ENCODE measurements at regions not wholly inside any gene's neighbourhood (a gene's known extent, or its start where the extent isn't known, plus 50 kb on each side); places are given as distances from the start of the nearest gene placed in this dataset.
"Not testable (repeated sequence)": the region's sequence is repeated elsewhere in the genome, so short reads cannot be mapped to it uniquely, and the experiment has no call there.

DNA sequence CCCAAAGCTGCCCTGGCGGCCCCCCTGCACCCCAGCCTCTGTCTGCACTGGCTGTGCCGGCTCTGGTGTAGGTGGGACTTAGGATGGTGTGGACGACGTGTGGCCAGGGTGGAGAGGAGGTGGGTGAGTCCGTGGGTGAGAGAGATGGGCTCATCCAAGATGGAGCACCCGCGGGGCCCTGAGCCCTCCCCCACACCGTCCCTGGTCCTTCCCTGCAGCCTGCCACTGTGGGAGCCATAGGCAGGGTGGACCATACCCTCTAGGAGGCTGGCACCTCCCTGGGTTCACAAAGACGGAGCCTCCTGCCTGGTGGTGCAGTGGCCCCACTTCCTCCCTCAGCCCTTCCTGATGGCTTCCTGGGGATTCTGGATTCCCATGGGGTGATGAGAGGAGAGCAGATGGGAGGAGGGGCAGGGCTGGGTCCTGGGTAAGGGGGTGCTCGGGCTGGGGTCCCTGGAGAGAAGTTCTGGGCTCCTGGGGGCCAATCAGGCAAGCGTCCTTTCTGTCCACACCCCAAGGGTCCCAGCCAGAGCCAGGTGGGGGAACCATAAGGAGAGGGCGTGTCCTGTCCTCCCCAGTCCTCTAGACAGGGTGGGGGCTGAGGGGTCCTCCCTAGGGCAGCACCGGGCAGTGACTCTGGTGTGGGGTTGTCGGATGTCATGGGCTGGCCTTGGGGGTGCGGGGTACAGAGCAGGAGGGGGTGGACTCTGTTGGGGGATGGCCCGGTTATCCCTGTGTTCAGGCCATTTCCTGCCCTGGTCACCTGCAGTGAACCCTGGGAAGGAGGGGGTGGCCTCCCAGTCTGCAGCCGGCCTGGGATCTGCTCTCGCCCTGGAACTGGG lies 384.8 kb downstream of the TMEM121 start:
- no peak for DNase-seq

DNA sequence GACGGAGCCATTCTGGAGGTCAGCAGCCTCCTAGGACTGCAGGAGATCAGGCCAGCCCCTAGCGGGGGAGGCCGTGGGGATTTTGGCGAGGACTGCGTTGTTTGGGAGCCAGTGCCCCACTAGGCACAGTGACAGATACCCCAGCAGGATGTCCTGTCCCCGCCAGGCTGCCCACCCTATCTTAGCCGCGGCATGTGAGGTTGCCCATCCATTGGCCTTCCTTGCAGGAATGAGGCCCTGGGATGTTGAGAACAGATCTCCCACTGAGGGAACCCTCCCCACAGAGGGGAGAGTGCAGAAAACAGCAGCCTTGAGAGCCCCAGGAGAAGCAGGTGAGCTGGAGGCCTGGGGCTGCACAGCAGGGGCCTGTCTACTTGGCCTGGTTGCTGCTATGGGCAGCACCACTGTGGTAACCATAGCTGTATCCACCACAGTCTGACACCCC lies 385.5 kb downstream of the TMEM121 start:
- not testable (repeated sequence) for DNase-seq

DNA sequence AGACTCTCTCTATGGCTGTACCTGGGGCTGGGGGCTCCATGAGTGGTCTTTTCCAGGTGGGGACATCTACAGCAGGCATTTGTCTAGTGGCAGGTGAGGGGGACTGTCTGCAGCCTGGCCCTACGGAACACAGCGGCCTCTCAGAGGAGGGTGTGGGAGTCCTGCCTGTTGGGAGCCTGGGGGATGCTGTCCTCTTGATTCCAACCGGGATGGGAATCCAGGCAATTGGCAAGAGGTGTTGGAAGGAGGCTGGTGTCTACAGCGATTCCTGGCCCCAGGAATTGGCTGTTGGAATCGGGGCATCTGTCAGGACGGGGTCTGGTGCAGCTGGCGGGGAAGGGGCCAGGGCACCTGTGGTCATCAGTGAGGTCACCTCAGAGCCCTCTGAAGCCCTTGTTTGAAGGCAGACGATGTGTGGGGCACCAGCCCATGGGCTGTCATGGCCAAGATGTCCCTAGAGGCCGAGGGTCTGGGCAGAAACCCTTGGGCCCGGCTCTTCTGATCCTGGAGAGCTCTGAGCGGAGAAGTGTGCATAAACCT lies 386.3 kb downstream of the TMEM121 start:
- no peak for DNase-seq

DNA sequence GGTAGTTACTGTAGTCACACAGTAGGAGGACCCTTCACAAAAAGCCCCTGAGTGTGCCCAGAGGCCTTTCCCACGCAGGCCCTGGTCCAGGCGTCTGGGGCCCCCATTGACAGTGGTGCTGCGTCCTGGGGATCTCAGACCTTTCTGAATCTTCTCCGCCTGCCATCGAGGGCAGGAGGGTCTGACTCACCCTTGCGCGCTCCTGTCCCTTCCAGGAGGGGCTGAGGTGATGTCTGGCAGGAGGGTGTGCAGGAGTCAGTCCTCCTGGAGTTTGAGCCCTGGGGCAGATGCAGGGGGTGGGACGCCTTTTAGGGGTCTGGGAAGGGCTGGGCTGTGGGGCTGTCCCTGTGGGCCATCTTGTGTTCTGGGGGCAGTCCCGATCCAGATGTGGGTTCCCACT lies 386.8 kb downstream of the TMEM121 start:
- DNase-seq: no peak

DNA sequence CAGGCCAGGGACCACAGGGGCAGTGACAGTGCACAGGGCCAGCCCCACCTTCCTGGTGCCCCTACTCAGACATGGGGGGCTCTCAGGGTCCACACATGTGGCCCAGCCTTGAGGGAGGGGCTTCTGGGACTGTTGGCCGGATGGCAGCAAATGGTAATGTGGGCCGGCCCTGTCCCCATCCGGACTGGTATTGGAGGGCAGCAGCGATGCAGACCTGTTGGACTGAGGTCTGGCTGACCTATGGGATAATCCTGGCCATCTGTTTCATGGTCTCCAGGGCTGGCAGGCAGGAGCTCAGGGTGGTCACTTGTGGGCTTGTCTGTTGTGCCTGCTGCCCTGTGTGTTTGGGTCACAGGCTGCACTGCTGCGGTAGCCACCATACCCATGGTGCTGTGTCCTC lies 387.5 kb downstream of the TMEM121 start:
- DNase-seq: no peak

DNA sequence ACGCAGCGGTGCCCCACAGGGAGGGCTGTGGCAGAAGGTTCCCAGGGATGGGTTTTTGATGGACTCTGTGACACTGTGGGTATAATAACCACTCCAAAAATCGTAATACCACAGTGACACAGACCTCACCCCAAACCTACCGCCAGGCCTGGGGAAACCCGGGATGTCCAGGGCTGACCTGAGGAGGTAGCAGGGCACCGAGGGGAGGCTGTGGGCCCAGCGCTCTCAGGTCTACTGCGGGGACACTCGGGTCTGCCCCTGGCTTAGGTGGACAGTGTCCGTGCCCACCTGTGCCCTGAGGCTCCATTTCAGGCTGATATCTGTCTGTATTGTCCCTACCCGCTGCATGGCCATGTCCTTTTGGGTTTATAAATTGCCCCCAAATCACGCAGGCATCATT lies 387.9 kb downstream of the TMEM121 start:
- DNase-seq: not testable (repeated sequence)

DNA sequence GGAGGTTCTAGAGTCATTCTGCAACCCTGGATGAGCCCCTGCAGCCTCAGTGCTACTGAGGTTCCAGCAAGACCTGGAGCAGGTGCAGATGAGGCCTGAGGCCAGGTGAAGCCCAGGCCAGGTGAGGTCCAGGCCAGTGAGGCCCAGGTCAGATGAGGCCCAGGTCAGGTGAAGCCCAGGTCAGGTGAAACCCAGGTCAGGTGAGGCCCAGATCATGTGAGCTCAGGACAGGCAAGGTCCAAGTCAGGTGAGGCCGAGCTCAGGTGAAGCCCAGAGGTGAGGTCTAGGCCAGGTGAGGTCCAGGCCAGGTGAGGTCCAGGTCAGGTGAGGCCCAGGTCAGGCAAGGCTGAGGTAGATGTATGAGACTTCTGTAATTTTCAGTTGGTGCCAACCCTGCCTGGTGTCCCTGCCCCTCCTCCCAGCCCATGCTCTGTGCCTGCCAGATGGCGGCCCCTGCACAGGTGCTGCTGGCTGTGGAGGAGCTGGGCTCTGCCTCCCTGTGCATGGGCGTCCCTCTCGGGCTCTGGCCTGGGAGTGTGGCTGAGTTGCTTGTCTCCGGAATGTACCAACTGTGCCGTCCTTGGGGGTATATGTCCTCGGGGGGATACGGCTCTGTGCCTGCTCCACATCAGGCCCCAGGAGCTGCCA lies 388.5 kb downstream of the TMEM121 start:
- no peak for DNase-seq

DNA sequence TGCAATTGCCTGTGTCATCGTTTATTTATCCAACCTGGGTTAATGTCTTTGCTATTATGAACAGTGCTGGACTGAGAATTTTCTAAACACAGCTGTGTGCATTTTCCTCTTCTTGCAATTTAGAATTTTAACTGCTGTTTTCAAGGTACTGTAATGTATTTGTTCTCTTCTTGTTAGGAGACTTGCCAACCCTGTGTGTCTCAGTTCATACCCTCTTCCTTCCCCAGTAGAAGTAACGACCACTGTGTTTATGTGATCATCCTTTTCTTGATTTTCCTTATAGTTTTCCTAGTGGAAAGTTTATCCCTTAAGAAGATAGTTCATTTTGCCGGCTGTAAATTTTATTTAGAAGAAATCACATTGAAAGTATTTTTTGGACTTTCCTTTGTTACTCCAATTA lies 389.2 kb downstream of the TMEM121 start:
- not testable (repeated sequence) for DNase-seq

DNA sequence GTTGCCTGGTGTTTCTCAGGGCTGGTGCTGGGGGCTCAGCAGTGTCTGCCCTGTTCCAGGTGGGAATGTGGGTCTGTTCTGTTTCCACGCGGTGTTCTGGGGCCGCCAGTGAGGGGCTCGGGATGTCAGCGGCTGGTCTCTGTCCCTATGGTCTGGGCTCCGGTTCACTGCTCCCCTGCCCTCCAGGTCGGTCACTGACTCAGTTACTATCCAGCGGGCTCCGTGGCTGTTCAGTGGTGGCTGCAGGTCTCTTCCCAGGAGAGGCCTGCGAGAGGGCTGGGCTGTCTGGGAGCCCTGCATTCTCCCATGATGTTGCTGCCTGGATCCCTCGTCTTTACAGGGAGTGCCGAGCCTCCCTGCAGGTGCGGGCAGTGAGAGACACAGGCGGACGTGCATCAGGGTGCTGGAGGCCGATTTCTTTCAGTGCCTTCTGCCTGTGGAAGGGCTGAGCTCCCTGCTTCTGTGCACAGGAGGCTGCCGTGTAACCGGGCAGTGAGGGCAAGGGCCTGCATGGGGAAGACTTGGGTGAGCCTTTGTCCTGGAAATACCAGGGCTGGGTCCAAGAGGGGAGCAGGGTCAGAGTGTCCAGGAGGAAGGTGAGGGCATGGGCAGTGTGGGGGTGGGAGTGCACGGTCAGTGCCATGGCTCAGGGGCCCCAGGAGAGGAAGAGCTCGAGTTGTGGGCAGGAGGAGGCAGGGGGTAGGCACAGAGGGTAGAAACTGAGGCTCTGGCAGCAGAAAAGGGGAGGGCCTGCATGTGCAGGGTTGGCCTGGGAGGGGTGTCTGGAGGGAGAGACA lies 391.0 kb downstream of the TMEM121 start:
- DNase-seq: not testable (repeated sequence)

DNA sequence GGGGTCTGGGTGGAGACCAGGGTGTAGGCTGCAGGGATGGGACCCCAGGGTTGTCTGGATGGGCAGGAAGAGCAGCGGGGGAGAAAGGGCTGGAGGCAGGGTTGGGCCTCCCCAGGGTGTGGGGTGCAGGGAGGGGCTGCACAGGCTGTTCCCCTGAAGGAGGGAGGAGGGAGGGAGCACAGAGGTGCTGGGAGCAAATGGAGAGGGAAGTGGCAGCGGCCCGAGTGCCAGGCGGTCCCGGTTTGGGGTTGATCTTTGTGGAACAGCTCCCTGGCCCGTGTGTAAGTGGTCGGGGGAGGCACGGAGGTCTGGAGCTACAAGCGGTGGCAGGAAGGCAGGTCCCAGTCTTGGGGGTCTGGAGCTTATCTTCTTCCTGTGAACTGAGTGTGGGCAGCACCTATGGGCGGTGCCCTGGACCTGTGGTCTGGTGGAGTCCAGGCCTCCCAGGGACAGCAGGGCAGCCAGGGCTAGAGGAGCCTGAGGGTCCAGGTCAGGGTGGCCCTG lies 391.6 kb downstream of the TMEM121 start:
- no peak for DNase-seq

DNA sequence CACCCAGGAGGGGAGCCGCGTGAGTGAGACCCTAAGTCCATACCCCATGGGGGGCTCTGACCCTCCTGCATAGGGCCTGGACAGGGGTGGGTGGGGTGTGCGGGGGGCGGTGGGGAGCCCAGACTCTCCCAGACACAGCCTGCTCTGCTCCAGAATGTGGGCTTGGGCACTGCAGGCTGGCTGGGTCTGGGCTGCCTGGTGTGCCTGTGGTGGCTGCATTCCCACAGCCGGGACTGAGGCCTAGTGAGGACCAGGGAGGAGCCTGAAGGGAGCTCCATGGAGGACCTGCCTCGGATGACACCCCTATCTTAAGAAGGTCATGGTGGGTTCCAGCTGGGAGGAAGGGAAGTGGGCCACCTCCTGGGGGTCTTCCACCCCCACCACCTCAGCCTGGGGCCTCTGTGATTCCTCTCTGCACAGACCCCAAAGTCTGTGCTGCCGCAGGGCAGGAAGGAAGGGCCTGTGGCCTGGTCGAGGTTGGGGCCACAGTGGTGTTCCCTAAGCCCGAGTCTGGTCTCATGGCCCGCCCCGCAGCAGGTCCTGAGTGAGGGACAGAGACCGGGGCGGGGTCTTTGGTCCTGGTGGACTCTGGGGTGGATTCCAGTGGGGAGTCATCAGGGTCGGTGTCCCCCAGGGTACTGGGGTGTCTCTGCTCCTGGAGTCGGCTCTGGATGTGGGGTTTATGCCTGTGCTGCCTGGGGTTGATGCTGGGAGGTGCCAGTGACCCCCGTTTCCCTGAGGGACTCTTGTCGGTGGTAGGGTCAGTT lies 392.3 kb downstream of the TMEM121 start:
- no peak for DNase-seq

DNA sequence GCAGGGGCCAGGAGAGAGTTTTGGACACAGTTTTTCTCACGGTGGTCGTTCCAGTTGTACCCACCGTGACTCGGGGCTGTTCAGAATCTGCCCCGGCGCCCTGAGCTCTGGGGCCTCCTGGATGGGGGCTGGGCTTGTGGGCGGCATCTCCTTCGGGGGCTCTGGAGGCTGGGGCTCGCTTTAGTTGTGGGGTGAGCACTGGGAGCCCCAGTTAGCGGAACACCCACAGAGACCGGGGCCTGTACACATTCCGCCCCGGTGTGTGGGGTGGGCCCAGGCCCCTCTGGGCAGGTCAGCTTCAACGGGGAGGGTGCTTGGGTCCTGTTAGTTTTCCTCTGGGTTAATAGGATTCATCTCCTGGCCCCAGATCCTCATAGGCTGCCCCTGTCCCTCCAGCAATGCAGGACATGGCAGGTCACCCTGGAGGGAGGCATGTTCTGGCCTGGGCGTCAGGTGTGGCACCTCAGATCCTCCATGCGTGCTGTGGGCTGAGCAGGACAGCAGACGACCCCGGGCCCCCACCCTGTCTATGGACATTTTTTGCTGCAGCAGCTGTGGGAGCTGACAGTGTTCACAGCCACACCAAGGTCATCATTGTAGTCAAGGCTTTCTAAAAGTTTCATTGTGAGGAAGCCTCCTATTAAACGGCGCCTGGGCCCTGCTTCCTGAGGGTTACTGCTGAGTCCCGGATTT lies 393.2 kb downstream of the TMEM121 start:
- no peak for DNase-seq

DNA sequence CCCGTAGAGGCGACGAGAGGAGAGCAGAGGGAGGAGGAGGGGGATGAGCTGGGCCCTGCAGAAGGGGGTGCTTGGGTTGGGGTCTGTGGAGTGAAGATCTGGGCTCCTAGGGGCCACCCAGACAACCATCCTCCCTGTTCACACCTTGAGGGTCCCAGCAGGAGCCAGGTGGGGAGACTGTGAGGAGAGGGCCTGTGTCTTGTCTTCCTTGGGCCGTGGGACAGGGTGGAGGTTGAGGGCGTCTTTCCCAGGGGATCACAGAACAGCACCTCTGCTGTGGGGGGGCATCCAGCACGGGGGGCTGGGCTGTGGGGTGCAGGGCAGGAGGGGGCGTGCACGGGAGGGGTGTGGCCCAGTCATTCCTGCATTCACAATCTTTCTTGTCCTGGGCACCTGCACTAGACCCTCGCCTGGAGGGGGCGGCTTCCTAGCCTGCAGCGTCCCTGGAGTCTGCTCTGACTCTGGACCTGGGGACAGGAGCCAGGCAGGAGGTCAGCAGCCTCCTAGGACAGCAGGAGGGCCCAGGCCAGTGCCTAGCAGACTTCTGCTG lies 393.8 kb downstream of the TMEM121 start:
- DNase-seq: not testable (repeated sequence)

DNA sequence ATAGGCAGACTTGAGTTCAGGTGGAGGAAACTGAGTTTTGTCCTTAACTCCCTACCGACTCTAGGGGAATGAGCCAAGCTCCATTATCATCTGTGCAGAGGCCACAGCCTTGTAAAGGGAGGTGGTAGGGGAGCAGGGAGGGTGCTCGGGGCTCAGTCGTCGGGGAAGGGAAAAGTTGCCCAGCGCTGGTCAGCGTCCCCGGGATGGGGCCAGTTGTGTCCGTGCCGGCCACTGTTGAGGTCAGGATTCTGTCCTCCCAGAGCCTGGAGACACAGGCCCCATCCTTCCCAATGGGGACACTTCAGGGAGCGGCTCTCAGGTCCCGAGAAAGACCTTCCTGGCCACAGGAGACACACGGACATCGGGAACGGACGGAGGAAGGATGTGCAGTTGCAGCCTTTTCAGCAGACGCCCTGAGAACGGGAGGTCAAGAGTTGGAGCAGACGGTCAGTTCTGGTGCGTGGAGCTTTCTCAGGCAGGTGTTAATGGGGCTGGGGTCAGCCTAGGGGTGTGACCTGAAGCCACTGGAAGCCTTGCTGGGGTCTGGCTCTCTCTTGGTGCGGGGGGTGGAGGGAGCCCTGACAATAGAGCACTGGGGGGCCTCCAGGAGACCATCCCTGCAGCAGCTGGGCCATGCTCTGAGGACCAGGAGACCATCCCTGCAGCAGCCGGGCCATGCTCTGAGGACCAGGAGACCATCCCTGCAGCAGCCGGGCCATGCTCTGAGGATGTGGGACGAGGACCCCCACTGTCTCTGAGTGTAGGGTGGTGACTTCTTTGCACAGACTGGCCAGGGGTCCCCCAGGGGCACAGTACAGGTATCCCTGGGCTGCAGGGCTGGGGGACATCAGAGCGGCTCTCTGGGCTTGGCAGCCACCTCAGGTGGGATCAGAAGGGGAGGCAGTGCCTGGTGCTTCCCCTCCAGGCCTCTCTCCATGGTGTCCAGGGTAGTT lies 394.7 kb downstream of the TMEM121 start:
- not testable (repeated sequence) for DNase-seq

DNA sequence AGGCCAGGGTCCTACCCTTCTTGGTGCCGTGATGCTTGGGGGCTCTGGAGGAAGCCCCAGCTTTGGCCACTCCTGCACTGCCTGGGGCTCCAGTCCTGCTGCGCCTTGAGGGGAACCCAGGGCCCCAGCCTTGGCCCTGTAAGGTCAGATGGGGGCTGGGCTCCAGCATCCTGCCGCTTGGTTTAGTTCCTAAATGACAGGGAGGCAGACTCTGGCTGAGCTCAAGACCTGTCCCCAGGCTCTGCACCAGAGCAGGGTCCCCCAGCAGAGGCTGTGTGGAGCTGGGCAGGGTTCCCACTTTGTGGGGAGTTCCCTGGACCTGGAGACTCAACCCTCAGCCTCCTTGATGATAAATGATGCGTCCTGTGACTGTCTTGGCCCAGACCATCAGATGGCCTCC lies 395.4 kb downstream of the TMEM121 start:
- DNase-seq: not testable (repeated sequence)

DNA sequence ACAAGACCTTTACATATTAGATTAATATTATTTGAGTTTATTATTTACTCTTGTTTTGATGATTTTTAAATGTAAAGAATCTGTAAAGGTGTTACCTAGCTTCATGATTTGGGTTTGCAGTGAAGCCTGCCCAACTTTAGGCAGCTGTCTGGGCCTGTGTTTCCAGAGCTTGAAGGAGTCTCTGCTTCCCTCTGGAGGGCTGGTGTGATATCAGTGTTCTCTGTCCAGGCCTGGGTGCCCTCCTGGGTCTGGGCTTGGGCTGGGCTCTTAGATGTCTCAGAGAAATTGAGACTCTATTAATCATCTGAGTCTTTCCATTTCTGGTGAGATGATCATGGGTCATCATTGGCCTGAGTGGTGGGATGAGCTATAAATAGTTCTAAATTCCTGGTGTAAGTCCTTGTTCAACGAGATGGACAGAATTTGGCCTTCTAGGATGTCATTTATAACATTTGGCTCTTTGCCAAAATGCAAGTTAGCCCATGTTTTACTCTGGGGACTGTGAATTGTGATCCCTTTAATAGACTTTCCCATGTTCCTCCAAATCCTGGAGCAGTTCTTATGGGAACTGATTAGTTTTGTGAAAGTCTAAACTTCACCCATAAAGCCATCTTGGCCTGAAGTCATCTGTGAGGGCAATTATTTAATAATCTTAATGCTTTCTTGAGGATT lies 397.3 kb downstream of the TMEM121 start:
- not testable (repeated sequence) for DNase-seq

DNA sequence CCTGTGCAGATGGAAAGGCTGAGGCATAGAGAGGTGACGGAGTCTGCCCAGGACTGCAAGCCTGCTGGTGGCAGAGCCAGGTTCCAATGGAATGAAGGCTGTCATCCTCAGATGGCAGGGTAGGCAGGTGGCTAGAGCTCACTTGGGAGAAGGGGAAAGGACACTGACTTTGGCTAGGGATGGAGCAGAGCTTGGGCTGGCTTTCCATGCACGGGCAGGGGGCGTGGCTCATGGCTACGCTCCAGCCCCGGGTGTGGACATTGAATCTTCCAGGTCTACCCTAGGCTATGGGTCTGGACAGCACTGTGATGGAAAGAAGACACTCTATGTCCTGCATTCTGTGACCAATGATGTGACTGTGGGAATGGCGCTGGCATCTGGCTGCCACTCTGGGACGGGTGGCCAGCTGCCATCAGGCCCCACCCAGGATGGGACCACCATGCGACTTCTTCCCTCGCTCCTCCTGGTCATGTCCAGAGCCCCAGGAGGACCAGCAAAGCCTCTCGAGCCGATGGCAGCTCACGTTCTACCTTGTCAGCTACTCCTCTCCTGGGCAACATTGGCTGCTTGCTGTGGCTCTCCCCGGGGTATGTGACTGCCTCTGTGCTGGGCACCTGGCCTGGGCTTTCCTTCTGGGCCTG lies 398.7 kb downstream of the TMEM121 start:
- DNase-seq: no peak

DNA sequence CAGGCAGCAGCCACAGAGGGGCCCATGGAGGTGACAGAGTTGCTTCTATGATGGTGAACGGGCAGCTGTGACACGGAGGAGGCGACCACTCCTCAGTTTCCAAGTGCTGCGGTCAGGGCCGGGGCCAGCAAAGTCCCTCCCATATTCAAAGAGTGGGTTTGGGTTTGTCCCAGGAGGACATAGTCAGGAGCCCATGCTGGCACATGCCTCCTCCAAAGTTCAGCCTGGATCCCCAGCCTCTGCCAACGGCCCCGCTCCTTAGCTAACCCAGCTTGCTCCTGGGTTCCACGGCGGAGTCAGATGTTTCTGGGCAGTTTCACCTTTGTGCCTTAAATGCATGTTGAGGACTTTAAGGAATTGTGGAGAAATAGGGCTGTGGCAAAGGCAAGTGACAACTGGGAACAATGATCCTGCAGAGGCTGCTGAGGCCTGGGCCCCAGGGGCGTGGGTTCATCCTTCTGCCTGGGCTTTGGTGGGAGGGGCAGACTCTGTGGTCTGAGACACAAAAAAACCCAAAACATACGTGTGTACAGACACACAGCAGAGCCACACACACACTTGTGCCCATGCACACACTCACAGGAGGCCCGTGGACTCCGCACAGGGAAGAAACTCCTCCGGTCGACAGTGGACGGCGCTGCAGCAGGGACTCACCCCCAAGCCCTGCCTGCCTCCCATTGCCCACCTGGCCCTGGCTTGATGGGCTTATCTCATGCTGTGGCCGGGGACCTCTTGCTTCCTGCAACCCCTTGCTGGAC lies 399.4 kb downstream of the TMEM121 start:
- no peak for DNase-seq

All from stimulated activated CD8-positive, alpha-beta memory T cell treated with anti-CD3 and anti-CD28 coated beads, Interleukin-4, amount 100 ng/mL, for 48 hours (primary cell).